ENCODE measurements at regions not wholly inside any gene's neighbourhood (a gene's known extent, or its start where the extent isn't known, plus 50 kb on each side); places are given as distances from the start of the nearest gene placed in this dataset.

DNA sequence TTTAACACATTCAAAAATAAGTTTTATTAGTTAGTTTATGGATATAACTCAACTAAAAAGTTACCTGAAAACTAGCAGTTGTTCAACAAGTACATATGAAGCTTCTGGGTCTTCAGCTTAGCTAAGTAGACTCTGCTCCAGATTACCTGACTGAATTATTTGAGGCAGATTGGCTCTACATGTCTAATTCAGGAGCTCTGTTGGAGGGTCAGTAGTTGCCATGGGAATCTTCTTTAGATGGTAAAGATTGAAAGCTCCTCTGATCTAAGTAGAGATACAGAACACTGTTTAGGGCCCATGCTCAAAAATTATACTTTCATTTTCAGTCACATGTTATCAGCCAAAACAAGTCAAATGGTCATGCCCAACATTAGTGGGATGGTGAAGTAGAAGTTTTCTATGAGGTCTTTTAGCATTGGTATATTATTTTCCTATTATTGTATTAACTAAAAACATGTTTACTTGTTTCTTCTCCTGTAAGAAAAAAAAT, 1476.9 kb downstream of the OTOL1 start:
- TF ChIP-seq EP300 (IDR thresholded peaks at IDR 0.05; ENCODE audit: borderline replicate concordance in 1 of 2, low read depth in 1 of 2, low read length in 1 of 2) = no peak
- TF ChIP-seq JUND (IDR thresholded peaks at IDR 0.05) = no peak
- no peak for TF ChIP-seq GATA2 (CRISPR knock-in tag; IDR thresholded peaks at IDR 0.05)
- TF ChIP-seq, protein P1, sequence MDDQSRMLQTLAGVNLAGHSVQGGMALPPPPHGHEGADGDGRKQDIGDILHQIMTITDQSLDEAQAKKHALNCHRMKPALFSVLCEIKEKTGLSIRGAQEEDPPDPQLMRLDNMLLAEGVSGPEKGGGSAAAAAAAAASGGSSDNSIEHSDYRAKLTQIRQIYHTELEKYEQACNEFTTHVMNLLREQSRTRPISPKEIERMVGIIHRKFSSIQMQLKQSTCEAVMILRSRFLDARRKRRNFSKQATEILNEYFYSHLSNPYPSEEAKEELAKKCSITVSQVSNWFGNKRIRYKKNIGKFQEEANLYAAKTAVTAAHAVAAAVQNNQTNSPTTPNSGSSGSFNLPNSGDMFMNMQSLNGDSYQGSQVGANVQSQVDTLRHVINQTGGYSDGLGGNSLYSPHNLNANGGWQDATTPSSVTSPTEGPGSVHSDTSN (IDR thresholded peaks at IDR 0.05) = no peak
- TF ChIP-seq RFX5 (IDR thresholded peaks at IDR 0.05; ENCODE audit: low read length) = no peak
- no peak for TF ChIP-seq TAF1 (IDR thresholded peaks at IDR 0.05; ENCODE audit: borderline replicate concordance, low read depth, low read length)
- TF ChIP-seq ELF1 (IDR thresholded peaks at IDR 0.05) = no peak
- TF ChIP-seq FOXM1 (IDR thresholded peaks at IDR 0.05; ENCODE audit: low read depth) = no peak
- no peak for TF ChIP-seq SIN3A (IDR thresholded peaks at IDR 0.05; ENCODE audit: borderline replicate concordance, low read depth, low read length)
- TF ChIP-seq FOXJ3 (CRISPR knock-in tag; IDR thresholded peaks at IDR 0.05) = no peak
- TF ChIP-seq NRF1 (IDR thresholded peaks at IDR 0.05; ENCODE audit: low read depth, low read length) = no peak
- TF ChIP-seq, protein P2, sequence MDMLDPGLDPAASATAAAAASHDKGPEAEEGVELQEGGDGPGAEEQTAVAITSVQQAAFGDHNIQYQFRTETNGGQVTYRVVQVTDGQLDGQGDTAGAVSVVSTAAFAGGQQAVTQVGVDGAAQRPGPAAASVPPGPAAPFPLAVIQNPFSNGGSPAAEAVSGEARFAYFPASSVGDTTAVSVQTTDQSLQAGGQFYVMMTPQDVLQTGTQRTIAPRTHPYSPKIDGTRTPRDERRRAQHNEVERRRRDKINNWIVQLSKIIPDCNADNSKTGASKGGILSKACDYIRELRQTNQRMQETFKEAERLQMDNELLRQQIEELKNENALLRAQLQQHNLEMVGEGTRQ (IDR thresholded peaks at IDR 0.05; ENCODE audit: borderline replicate concordance, low read depth, low read length) = no peak
- TF ChIP-seq, protein P3, sequence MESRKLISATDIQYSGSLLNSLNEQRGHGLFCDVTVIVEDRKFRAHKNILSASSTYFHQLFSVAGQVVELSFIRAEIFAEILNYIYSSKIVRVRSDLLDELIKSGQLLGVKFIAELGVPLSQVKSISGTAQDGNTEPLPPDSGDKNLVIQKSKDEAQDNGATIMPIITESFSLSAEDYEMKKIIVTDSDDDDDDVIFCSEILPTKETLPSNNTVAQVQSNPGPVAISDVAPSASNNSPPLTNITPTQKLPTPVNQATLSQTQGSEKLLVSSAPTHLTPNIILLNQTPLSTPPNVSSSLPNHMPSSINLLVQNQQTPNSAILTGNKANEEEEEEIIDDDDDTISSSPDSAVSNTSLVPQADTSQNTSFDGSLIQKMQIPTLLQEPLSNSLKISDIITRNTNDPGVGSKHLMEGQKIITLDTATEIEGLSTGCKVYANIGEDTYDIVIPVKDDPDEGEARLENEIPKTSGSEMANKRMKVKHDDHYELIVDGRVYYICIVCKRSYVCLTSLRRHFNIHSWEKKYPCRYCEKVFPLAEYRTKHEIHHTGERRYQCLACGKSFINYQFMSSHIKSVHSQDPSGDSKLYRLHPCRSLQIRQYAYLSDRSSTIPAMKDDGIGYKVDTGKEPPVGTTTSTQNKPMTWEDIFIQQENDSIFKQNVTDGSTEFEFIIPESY (IDR thresholded peaks at IDR 0.05; ENCODE audit: borderline replicate concordance, low read depth) = no peak
- TF ChIP-seq, protein P4, sequence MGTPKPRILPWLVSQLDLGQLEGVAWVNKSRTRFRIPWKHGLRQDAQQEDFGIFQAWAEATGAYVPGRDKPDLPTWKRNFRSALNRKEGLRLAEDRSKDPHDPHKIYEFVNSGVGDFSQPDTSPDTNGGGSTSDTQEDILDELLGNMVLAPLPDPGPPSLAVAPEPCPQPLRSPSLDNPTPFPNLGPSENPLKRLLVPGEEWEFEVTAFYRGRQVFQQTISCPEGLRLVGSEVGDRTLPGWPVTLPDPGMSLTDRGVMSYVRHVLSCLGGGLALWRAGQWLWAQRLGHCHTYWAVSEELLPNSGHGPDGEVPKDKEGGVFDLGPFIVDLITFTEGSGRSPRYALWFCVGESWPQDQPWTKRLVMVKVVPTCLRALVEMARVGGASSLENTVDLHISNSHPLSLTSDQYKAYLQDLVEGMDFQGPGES (IDR thresholded peaks at IDR 0.05; ENCODE audit: low read depth, low read length) = no peak
- no peak for TF ChIP-seq FOSL2 (IDR thresholded peaks at IDR 0.05; ENCODE audit: borderline replicate concordance, low read depth)
- TF ChIP-seq TCF12 (IDR thresholded peaks at IDR 0.05) = no peak
- TF ChIP-seq YY1 (IDR thresholded peaks at IDR 0.05; ENCODE audit: low read depth) = no peak
- TF ChIP-seq, protein P5, sequence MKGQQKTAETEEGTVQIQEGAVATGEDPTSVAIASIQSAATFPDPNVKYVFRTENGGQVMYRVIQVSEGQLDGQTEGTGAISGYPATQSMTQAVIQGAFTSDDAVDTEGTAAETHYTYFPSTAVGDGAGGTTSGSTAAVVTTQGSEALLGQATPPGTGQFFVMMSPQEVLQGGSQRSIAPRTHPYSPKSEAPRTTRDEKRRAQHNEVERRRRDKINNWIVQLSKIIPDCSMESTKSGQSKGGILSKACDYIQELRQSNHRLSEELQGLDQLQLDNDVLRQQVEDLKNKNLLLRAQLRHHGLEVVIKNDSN (IDR thresholded peaks at IDR 0.05; ENCODE audit: borderline replicate concordance, low read depth) = no peak
- no peaks in the 10 kb centered on the region for H3K79me2 ChIP-seq (ENCODE audit: insufficient read depth)
- H3K36me3 ChIP-seq (replicated peaks in 1 of 2; ENCODE audit: control insufficient read depth in 1 of 2, insufficient read depth in 2 of 2, low read length in 1 of 2) = no peaks in the 10 kb centered on the region
- no peak overlapping the region for H3K4me2 ChIP-seq
- no peak overlapping the region for H2AFZ ChIP-seq (ENCODE audit: low read depth)
- H3F3A ChIP-seq (replicated peaks; ENCODE audit: insufficient read depth) = no peaks in the 10 kb centered on the region
- ChIA-PET POLR2A (no interaction called here), CTCF (no interaction called here)
- DNase-seq = no peak
- no peak overlapping the region for H3K9ac ChIP-seq
- H3K4me3 ChIP-seq (ENCODE audit: low read depth in 2 of 2, low read length in 1 of 2) = no peak overlapping the region
- no peaks in the 10 kb centered on the region for H3K4me1 ChIP-seq (ENCODE audit: control insufficient read depth in 1 of 2, insufficient read depth in 2 of 2, low read depth in 1 of 2, low read length in 1 of 2)
- no peak overlapping the region for H3K27ac ChIP-seq (ENCODE audit: low read depth in 2 of 2, low read length in 1 of 2)
- no peaks in the 10 kb centered on the region for H4K20me1 ChIP-seq (ENCODE audit: insufficient read depth)
- no peaks in the 10 kb centered on the region for H3K9me3 ChIP-seq
- H3K9me2 ChIP-seq = no peaks in the 10 kb centered on the region
- H3K27me3 ChIP-seq (ENCODE audit: insufficient read depth) = no peaks in the 10 kb centered on the region
